ENCODE measurements at regions not wholly inside any gene's neighbourhood (a gene's known extent, or its start where the extent isn't known, plus 50 kb on each side); places are given as distances from the start of the nearest gene placed in this dataset.
A peak's percentile ranks its signal among the peaks of the same experiment; 100 is the strongest.

GRCh38 chr7:34491899-34492298 lies 166.1 kb upstream of the NPSR1 start:
- no peak overlapping the region for H3K4me3 ChIP-seq (replicated peaks in 1 of 2; ENCODE audit: low read depth in 2 of 2, low read length in 2 of 2)
- DNase-seq (ENCODE audit: low read depth in 2 of 2), result no peak
- TF ChIP-seq, protein P1, sequence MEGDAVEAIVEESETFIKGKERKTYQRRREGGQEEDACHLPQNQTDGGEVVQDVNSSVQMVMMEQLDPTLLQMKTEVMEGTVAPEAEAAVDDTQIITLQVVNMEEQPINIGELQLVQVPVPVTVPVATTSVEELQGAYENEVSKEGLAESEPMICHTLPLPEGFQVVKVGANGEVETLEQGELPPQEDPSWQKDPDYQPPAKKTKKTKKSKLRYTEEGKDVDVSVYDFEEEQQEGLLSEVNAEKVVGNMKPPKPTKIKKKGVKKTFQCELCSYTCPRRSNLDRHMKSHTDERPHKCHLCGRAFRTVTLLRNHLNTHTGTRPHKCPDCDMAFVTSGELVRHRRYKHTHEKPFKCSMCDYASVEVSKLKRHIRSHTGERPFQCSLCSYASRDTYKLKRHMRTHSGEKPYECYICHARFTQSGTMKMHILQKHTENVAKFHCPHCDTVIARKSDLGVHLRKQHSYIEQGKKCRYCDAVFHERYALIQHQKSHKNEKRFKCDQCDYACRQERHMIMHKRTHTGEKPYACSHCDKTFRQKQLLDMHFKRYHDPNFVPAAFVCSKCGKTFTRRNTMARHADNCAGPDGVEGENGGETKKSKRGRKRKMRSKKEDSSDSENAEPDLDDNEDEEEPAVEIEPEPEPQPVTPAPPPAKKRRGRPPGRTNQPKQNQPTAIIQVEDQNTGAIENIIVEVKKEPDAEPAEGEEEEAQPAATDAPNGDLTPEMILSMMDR (IDR thresholded peaks at IDR 0.05; ENCODE audit: low read depth, low read length), result no peak

DNA sequence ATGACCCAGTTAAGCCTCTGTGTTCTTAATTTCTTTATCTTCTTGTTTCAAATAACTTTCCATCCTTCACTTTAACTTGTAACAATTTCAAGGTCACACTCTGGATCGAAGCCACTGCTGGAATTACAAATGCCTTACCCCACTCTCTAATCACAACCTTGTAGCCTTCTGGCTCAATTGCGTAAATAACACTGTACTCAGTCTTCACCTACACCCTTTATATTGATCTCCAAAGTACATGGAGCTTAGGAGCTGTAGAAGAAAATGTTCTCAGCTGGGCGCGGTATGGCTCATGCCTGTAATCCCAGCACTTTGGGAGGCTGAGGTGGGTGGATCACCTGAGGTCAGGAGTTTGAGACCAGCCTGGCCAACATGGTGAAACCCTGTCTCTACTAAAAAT lies 164.3 kb upstream of the NPSR1 start:
- DNase-seq (ENCODE audit: low read depth in 2 of 2), result no peak
- TF ChIP-seq, protein P1 (IDR thresholded peaks at IDR 0.05; ENCODE audit: low read depth, low read length), result no peak
- H3K4me3 ChIP-seq (replicated peaks in 1 of 2; ENCODE audit: low read depth in 2 of 2, low read length in 2 of 2), result no peak overlapping the region

DNA sequence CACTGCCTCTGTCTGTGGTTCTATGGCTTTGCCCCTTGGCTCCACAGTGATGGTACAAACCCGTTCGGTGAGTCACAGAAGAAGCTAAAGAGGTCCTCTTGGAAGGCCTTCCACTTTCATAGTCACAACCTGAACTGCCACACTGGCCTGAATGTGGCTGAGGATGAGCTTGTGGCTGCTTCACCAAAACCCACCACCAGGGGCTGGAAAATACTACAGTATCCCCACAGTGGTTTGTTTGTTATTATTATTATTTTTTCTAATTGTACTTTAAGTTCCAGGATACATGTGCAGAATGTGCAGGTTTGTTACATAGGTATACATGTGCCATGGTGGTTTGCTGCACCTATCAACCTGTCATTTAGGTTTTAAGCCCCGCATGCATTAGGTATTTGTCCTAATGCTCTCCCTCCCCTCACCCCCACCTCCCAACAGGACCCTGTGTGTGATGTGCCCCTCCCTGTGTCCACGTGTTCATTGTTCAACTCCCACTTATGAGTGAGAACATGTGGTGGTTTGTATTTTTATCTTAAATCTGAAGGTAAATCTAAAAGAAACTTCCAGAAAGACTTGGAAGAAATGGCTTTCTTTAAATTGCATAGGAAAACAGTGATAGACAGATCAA lies 160.8 kb upstream of the NPSR1 start:
- TF ChIP-seq, protein P1 (IDR thresholded peaks at IDR 0.05; ENCODE audit: low read depth, low read length), result peak; percentile 38
- DNase-seq (ENCODE audit: low read depth in 2 of 2), result peak in 1 of 2 donors; percentile 2
- H3K4me3 ChIP-seq (replicated peaks in 1 of 2; ENCODE audit: low read depth in 2 of 2, low read length in 2 of 2), result no peak overlapping the region

- no peak for DNase-seq (ENCODE audit: low read depth in 2 of 2)
- no peak overlapping the region for H3K4me3 ChIP-seq (replicated peaks in 1 of 2; ENCODE audit: low read depth in 2 of 2, low read length in 2 of 2)
- TF ChIP-seq, protein P1 (IDR thresholded peaks at IDR 0.05; ENCODE audit: low read depth, low read length), result no peak
Measured at GRCh38 chr7:34501156-34501555, 156.9 kb upstream of the NPSR1 start.

DNA sequence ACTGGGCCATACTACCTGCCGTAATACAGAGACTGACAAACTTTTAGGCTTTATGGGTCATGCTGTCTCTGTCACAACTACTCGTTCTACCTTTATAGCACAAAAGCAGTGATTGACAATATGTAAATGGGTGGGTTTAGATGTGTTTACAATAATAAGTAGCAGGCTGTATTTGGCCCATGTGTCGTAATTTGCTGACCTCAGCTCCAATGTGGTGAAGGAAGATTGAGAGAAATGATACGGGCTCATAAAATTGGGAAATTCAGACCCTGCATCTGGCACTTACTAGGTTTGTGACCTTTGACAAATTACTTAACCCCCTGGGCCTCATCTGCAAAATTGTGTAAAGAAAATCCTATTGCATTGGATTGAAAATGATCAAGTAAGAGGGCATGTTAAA lies 150.8 kb upstream of the NPSR1 start:
- no peak for DNase-seq (ENCODE audit: low read depth in 2 of 2)
- TF ChIP-seq, protein P1 (IDR thresholded peaks at IDR 0.05; ENCODE audit: low read depth, low read length), result no peak
- no peak overlapping the region for H3K4me3 ChIP-seq (replicated peaks in 1 of 2; ENCODE audit: low read depth in 2 of 2, low read length in 2 of 2)

- TF ChIP-seq, protein P1 (IDR thresholded peaks at IDR 0.05; ENCODE audit: low read depth, low read length), result no peak
- H3K4me3 ChIP-seq (replicated peaks in 1 of 2; ENCODE audit: low read depth in 2 of 2, low read length in 2 of 2), result no peak overlapping the region
- DNase-seq (ENCODE audit: low read depth in 2 of 2), result peak in 1 of 2 donors; percentile 69
Measured at GRCh38 chr7:34523226-34523918, 134.6 kb upstream of the NPSR1 start.

Data from cardiac fibroblast (primary cell).